ENCODE measurements at regions not wholly inside any gene's neighbourhood (a gene's known extent, or its start where the extent isn't known, plus 50 kb on each side); places are given as distances from the start of the nearest gene placed in this dataset.

- Histone ChIP-seq H3K9me3 (ENCODE audit: low read length) (no peaks in the 10 kb centered on the region), H3K9ac (ENCODE audit: low read length) (no peak overlapping the region), H3F3A (ENCODE audit: insufficient read depth, low read length) (no peaks in the 10 kb centered on the region), H3K4me3 (ENCODE audit: low read depth, low read length, poor library complexity, severe bottlenecking) (no peak overlapping the region), H3K27me3 (ENCODE audit: insufficient read depth, low read length) (no peaks in the 10 kb centered on the region), H4K20me1 (ENCODE audit: insufficient read depth, low read length) (no peaks in the 10 kb centered on the region), H3K79me2 (ENCODE audit: insufficient read depth, low read length) (no peaks in the 10 kb centered on the region), H3K4me1 (ENCODE audit: insufficient read depth, low read length, severe bottlenecking) (peaks cover 32% of the 10 kb centered on the region), H3K36me3 (ENCODE audit: insufficient read depth, low read length) (no peaks in the 10 kb centered on the region), H2AFZ (ENCODE audit: low read length) (no peak overlapping the region), H3K4me2 (ENCODE audit: low read length) (no peak overlapping the region), H3K27ac (ENCODE audit: low read depth, low read length, poor library complexity, severe bottlenecking) (no peak overlapping the region), H3K9me2 (ENCODE audit: low read depth, low read length) (no peaks in the 10 kb centered on the region)
- TF ChIP-seq CTCF (IDR thresholded peaks at IDR 0.05; ENCODE audit: low read length) (no peak), EZH2 (IDR thresholded peaks at IDR 0.05; ENCODE audit: borderline replicate concordance, low read length) (no peak)
Observed at GRCh38 chr6:144338951-144339700, 54.0 kb downstream of the UTRN start.

GRCh38 chr6:144339859-144340452, 54.8 kb downstream of the UTRN start:
- Histone ChIP-seq H3K79me2 (ENCODE audit: insufficient read depth, low read length) (no peaks in the 10 kb centered on the region), H3K36me3 (ENCODE audit: insufficient read depth, low read length) (no peaks in the 10 kb centered on the region), H3F3A (ENCODE audit: insufficient read depth, low read length) (no peaks in the 10 kb centered on the region), H4K20me1 (ENCODE audit: insufficient read depth, low read length) (no peaks in the 10 kb centered on the region), H3K27ac (ENCODE audit: low read depth, low read length, poor library complexity, severe bottlenecking) (no peak overlapping the region), H3K9ac (ENCODE audit: low read length) (no peak overlapping the region), H3K4me2 (ENCODE audit: low read length) (no peak overlapping the region), H3K27me3 (ENCODE audit: insufficient read depth, low read length) (no peaks in the 10 kb centered on the region), H3K4me3 (ENCODE audit: low read depth, low read length, poor library complexity, severe bottlenecking) (no peak overlapping the region), H3K9me3 (ENCODE audit: low read length) (no peaks in the 10 kb centered on the region), H2AFZ (ENCODE audit: low read length) (no peak overlapping the region), H3K4me1 (ENCODE audit: insufficient read depth, low read length, severe bottlenecking) (peaks cover 32% of the 10 kb centered on the region), H3K9me2 (ENCODE audit: low read depth, low read length) (no peaks in the 10 kb centered on the region)
- TF ChIP-seq CTCF (IDR thresholded peaks at IDR 0.05; ENCODE audit: low read length) (no peak), EZH2 (IDR thresholded peaks at IDR 0.05; ENCODE audit: borderline replicate concordance, low read length) (no peak)

- H2AFZ ChIP-seq (ENCODE audit: low read length), result no peak overlapping the region
- H4K20me1 ChIP-seq (ENCODE audit: insufficient read depth, low read length), result no peaks in the 10 kb centered on the region
- no peaks in the 10 kb centered on the region for H3F3A ChIP-seq (ENCODE audit: insufficient read depth, low read length)
- no peaks in the 10 kb centered on the region for H3K9me3 ChIP-seq (ENCODE audit: low read length)
- no peaks in the 10 kb centered on the region for H3K9me2 ChIP-seq (ENCODE audit: low read depth, low read length)
- H3K27ac ChIP-seq (ENCODE audit: low read depth, low read length, poor library complexity, severe bottlenecking), result no peak overlapping the region
- H3K36me3 ChIP-seq (ENCODE audit: insufficient read depth, low read length), result no peaks in the 10 kb centered on the region
- no peaks in the 10 kb centered on the region for H3K79me2 ChIP-seq (ENCODE audit: insufficient read depth, low read length)
- no peaks in the 10 kb centered on the region for H3K27me3 ChIP-seq (ENCODE audit: insufficient read depth, low read length)
- no peak overlapping the region for H3K4me2 ChIP-seq (ENCODE audit: low read length)
- H3K4me3 ChIP-seq (ENCODE audit: low read depth, low read length, poor library complexity, severe bottlenecking), result no peak overlapping the region
- H3K4me1 ChIP-seq (ENCODE audit: insufficient read depth, low read length, severe bottlenecking), result peaks cover 30% of the 10 kb centered on the region
- no peak for TF ChIP-seq CTCF (IDR thresholded peaks at IDR 0.05; ENCODE audit: low read length)
- no peak for TF ChIP-seq EZH2 (IDR thresholded peaks at IDR 0.05; ENCODE audit: borderline replicate concordance, low read length)
- no peak overlapping the region for H3K9ac ChIP-seq (ENCODE audit: low read length)
Observed at GRCh38 chr6:144340541-144341371, 55.6 kb downstream of the UTRN start.

Data from OCI-LY1 (cell line).